ENCODE measurements at regions not wholly inside any gene's neighbourhood (a gene's known extent, or its start where the extent isn't known, plus 50 kb on each side); places are given as distances from the start of the nearest gene placed in this dataset.

DNA sequence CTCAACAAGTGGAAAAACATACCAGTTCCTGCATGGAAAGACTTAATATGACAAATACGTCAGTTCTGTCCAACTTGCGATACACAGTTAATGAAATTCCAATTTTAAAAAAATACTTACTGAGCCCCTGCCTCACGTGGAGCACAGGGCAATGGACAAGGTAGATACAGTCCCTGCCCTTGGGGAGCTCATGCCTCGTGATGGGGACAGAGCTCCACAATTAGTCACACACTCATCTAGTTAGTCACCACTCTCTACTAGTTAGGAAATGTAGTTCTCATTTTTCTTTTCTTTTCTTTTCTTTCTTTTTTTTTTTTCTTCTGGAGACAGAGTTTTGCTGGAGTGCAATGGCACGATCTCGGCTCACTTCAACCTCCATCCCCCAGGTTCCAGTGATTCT is 74.7 kb upstream of the CDH5 start:
- DNase-seq (ENCODE audit: insufficient read length, low spot score) (no peak), FAIRE-seq (no peak)
- TF ChIP-seq TAF1 (IDR thresholded peaks at IDR 0.05; ENCODE audit: low read depth, low read length) (no peak), POLR2AphosphoS5 (IDR thresholded peaks at IDR 0.05; ENCODE audit: low read depth, low read length) (no peak), POLR2A (IDR thresholded peaks at IDR 0.05; ENCODE audit: low read depth, low read length) (no peak), PAX5 (IDR thresholded peaks at IDR 0.05; ENCODE audit: insufficient read depth, low read length, severe bottlenecking) (no peak), SPI1 (IDR thresholded peaks at IDR 0.05; ENCODE audit: low read depth, low read length) (no peak), POU2F2 (IDR thresholded peaks at IDR 0.05; ENCODE audit: low read depth, low read length) (no peak)

DNA sequence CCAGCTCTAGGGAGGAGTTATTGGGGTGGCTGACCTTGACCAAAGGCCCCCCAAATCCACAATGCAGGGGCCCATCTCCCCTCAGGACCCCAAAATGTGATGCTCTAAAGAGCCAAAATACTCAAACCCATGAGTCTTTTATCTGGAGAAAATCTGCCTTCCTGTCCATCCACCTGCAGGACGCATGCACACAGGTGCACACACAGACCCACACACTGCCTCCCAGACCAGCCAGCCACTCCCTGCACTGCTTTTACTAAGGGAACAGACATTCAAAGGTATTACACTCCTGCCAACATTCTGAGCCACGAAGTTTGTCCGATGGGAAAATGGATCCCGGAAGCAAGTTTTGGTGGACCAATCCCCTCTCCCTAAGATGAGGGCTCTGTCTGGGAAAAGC is 76.1 kb upstream of the CDH5 start:
- FAIRE-seq (no peak), DNase-seq (ENCODE audit: insufficient read length, low spot score) (no peak)
- TF ChIP-seq POLR2AphosphoS5 (IDR thresholded peaks at IDR 0.05; ENCODE audit: low read depth, low read length) (no peak), POLR2A (IDR thresholded peaks at IDR 0.05; ENCODE audit: low read depth, low read length) (no peak), SPI1 (IDR thresholded peaks at IDR 0.05; ENCODE audit: low read depth, low read length) (no peak), PAX5 (IDR thresholded peaks at IDR 0.05; ENCODE audit: insufficient read depth, low read length, severe bottlenecking) (no peak), POU2F2 (IDR thresholded peaks at IDR 0.05; ENCODE audit: low read depth, low read length) (no peak), TAF1 (IDR thresholded peaks at IDR 0.05; ENCODE audit: low read depth, low read length) (no peak)

DNA sequence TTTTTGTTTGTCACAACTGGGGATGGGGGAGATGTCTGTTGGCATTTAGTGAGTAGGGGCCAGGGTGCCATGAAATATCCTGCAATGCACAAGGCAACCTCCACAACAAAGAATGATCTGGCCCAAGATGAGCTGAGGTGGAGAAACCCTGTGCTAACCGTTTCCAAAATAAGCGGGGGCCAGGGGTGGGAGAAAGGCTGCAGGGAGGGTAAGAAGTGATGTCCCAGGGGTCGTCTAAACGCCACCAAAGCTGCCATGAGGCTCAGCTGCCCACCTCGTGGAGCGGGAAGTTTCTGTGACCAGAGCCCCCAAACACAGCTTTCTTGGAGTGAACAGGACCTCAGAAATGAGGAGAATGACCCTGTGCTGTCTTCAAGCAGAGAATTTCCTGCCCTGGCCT is 76.5 kb upstream of the CDH5 start:
- TF ChIP-seq POLR2A (IDR thresholded peaks at IDR 0.05; ENCODE audit: low read depth, low read length) (no peak), SPI1 (IDR thresholded peaks at IDR 0.05; ENCODE audit: low read depth, low read length) (no peak), POU2F2 (IDR thresholded peaks at IDR 0.05; ENCODE audit: low read depth, low read length) (no peak), TAF1 (IDR thresholded peaks at IDR 0.05; ENCODE audit: low read depth, low read length) (no peak), POLR2AphosphoS5 (IDR thresholded peaks at IDR 0.05; ENCODE audit: low read depth, low read length) (no peak), PAX5 (IDR thresholded peaks at IDR 0.05; ENCODE audit: insufficient read depth, low read length, severe bottlenecking) (no peak)
- FAIRE-seq (no peak), DNase-seq (ENCODE audit: insufficient read length, low spot score) (no peak)

- TF ChIP-seq TAF1 (IDR thresholded peaks at IDR 0.05; ENCODE audit: low read depth, low read length) (no peak), POLR2A (IDR thresholded peaks at IDR 0.05; ENCODE audit: low read depth, low read length) (no peak), SPI1 (IDR thresholded peaks at IDR 0.05; ENCODE audit: low read depth, low read length) (no peak), POU2F2 (IDR thresholded peaks at IDR 0.05; ENCODE audit: low read depth, low read length) (no peak), PAX5 (IDR thresholded peaks at IDR 0.05; ENCODE audit: insufficient read depth, low read length, severe bottlenecking) (no peak), POLR2AphosphoS5 (IDR thresholded peaks at IDR 0.05; ENCODE audit: low read depth, low read length) (no peak)
- no peak for DNase-seq (ENCODE audit: insufficient read length, low spot score)
- FAIRE-seq: no peak
Observed at GRCh38 chr16:66289051-66289680, 77.3 kb upstream of the CDH5 start.

GRCh38 chr16:66287926-66288325 is 78.6 kb upstream of the CDH5 start:
- no peak for FAIRE-seq
- TF ChIP-seq SPI1 (IDR thresholded peaks at IDR 0.05; ENCODE audit: low read depth, low read length) (no peak), TAF1 (IDR thresholded peaks at IDR 0.05; ENCODE audit: low read depth, low read length) (no peak), PAX5 (IDR thresholded peaks at IDR 0.05; ENCODE audit: insufficient read depth, low read length, severe bottlenecking) (no peak), POLR2A (IDR thresholded peaks at IDR 0.05; ENCODE audit: low read depth, low read length) (no peak), POU2F2 (IDR thresholded peaks at IDR 0.05; ENCODE audit: low read depth, low read length) (no peak), POLR2AphosphoS5 (IDR thresholded peaks at IDR 0.05; ENCODE audit: low read depth, low read length) (no peak)
- no peak for DNase-seq (ENCODE audit: insufficient read length, low spot score)

DNA sequence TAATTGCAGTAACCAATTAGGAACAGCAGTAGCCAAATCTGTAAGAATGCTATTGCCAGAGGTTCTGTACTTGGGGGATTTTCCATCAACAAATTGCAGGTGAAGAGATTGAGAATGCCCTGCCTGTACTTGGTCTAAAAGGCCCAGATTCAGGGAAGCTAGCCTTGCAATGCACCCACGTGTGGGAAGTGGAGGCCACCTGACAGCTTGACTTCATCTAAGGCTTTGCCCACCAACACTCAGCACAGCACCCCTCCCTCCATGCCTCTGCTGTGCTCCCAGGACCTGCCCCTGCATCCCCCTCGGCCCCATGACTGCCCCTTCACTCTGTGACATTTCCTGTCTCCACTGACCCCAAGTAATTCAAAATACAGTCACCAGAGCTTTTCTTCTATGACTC is 79.1 kb upstream of the CDH5 start:
- DNase-seq (ENCODE audit: insufficient read length, low spot score): no peak
- TF ChIP-seq POLR2AphosphoS5 (IDR thresholded peaks at IDR 0.05; ENCODE audit: low read depth, low read length) (no peak), PAX5 (IDR thresholded peaks at IDR 0.05; ENCODE audit: insufficient read depth, low read length, severe bottlenecking) (no peak), SPI1 (IDR thresholded peaks at IDR 0.05; ENCODE audit: low read depth, low read length) (no peak), POU2F2 (IDR thresholded peaks at IDR 0.05; ENCODE audit: low read depth, low read length) (no peak), POLR2A (IDR thresholded peaks at IDR 0.05; ENCODE audit: low read depth, low read length) (no peak), TAF1 (IDR thresholded peaks at IDR 0.05; ENCODE audit: low read depth, low read length) (no peak)
- no peak for FAIRE-seq

GRCh38 chr16:66286527-66286926 is 80.0 kb upstream of the CDH5 start:
- TF ChIP-seq POU2F2 (IDR thresholded peaks at IDR 0.05; ENCODE audit: low read depth, low read length) (no peak), TAF1 (IDR thresholded peaks at IDR 0.05; ENCODE audit: low read depth, low read length) (no peak), POLR2A (IDR thresholded peaks at IDR 0.05; ENCODE audit: low read depth, low read length) (no peak), SPI1 (IDR thresholded peaks at IDR 0.05; ENCODE audit: low read depth, low read length) (no peak), POLR2AphosphoS5 (IDR thresholded peaks at IDR 0.05; ENCODE audit: low read depth, low read length) (no peak), PAX5 (IDR thresholded peaks at IDR 0.05; ENCODE audit: insufficient read depth, low read length, severe bottlenecking) (no peak)
- no peak for DNase-seq (ENCODE audit: insufficient read length, low spot score)
- FAIRE-seq: no peak

DNA sequence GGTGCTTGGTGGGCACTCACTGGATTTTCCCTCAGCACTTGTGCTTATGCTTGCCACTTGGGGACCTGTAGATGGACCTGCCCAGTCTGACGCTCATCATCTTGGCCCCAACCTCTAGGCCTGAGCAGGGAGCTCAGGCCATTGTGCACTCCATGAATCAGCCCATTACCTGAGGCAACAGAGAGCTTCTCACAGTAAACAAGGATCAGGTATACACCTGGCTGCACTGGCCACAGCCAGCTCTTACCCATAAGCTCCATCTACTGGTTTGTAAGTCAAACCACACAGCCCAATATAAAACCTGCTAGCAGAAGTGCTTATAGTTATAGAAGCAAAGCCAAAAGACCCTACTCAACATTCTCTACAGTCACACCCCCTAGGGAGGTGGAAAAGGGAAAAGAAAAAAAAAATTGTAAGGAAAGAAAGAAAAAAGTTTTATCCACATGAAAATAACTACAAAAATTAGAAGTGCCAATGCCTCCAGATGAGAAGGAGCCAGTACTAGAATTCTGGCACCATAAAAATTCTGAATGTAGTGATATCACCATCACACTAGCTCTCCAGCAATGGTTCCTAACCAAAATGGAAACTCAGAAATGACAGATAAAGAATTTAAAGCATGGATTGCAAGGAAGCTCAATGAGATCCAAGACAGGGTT is 87.8 kb upstream of the CDH5 start:
- DNase-seq (ENCODE audit: insufficient read length, low spot score) (no peak), FAIRE-seq (no peak)
- TF ChIP-seq POLR2A (IDR thresholded peaks at IDR 0.05; ENCODE audit: low read depth, low read length) (no peak), POLR2AphosphoS5 (IDR thresholded peaks at IDR 0.05; ENCODE audit: low read depth, low read length) (no peak), SPI1 (IDR thresholded peaks at IDR 0.05; ENCODE audit: low read depth, low read length) (no peak), TAF1 (IDR thresholded peaks at IDR 0.05; ENCODE audit: low read depth, low read length) (no peak), PAX5 (IDR thresholded peaks at IDR 0.05; ENCODE audit: insufficient read depth, low read length, severe bottlenecking) (no peak), POU2F2 (IDR thresholded peaks at IDR 0.05; ENCODE audit: low read depth, low read length) (no peak)

- DNase-seq (ENCODE audit: insufficient read length, low spot score) (no peak), FAIRE-seq (no peak)
- no peak for TF ChIP-seq POLR2A (IDR thresholded peaks at IDR 0.05; ENCODE audit: low read depth, low read length)
- no peak for TF ChIP-seq POLR2AphosphoS5 (IDR thresholded peaks at IDR 0.05; ENCODE audit: low read depth, low read length)
- no peak for TF ChIP-seq POU2F2 (IDR thresholded peaks at IDR 0.05; ENCODE audit: low read depth, low read length)
- TF ChIP-seq SPI1 (IDR thresholded peaks at IDR 0.05; ENCODE audit: low read depth, low read length): no peak
Observed at GRCh38 chr16:66278111-66278531, 88.4 kb upstream of the CDH5 start.
